Eye (tissue), 1 donor: ENCODE measurements at regions not wholly inside any gene's neighbourhood (a gene's known extent, or its start where the extent isn't known, plus 50 kb on each side); places are given as distances from the start of the nearest gene placed in this dataset.
A peak's percentile ranks its signal among the peaks of the same experiment; 100 is the strongest.

Experiments
- DNase-seq: peaks from one replicate; pipeline ENCODE4 v3.0.0-alpha.2; 2015

DNA sequence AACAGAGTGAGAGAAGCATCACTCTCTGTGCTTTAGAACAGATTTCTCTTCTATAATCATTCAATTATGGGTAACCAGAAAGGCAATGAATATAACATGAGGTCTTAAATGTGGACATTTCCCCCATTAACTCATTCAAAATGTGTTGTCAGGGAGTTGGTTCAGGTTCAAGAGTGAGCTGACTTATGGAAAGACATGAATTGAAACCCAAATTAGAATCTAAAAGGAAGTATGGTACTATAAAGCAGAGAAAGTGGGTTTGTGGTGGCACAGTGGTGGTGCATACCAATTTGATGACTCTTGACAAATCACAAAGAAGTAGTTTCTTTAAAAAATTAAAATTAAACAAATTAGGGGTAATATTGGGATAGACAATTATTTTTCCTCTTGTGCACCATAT is 114.6 kb upstream of the MEOX2 start:
- DNase-seq, result no peak

DNA sequence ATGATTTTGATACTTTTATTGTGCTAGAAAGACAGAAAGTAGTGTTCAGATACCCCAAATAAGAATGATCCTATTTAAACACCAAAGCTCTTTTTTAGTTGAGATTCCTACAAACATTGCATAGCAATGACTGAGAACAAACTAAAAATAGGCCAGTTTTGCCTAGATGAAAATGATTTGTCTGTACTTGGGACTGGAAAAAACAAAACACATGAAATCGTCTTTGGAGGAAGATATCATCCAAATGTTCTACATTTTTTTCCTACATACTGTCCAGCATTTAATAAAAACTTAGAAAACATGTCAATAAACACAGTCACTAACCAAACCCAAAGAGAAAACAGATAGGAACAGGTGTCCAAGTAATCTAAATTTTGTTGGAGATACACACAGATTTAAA is 111.6 kb upstream of the MEOX2 start:
- no peak for DNase-seq

DNA sequence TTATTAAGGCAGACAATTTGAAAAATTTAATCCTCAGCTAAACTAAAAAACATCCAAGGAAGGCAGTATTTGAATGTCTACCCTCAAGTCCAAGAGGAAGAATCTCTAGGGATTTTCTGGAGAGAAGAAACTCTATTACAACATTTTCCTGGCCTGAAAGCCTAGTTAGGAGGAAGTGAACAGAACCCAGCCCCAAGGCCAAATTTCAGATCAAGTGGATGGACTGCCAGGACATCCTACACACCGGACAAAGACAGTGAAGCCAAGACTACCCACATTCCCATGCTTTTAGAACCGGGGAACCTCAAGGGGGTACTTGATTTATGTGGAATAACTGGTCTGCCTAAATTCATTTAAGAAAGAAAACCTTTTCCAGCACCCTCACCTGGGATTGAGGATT is 108.9 kb upstream of the MEOX2 start:
- DNase-seq, result no peak

DNA sequence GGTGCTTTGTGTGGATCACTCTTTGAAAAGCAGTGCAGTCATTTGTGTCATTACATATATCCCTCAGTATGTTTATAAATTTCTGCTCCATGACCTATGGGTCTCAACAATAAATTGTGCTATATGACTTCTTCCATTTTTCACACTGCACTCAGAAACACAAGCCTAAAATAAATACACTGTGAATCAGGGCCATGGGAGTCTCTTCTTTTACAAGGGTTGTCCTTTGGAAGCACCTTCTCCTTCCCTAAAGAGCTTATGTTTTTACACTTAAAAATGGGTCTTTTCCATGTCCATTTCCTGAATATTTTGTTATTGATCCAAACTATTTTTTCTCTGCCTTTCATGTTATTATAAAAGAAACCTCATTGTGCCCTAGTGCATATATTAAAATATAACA is 108.3 kb upstream of the MEOX2 start:
- DNase-seq, result no peak

DNA sequence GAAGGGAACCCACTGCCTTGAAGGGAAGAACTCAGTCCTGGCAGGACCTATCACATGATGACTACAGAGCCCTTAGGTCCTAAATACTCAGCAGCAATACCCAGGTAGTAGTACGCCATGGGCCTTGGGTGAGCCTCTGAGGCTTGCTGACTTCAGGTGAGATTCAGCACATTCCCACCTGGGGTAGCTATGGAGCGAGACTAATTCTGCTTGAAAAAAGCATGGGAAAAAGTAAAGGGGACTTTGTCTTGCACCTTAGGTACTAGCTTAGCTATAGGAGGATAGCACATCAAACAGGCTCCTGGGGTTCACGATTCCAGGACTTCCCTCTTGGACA is 98.2 kb upstream of the MEOX2 start:
- no peak for DNase-seq

DNA sequence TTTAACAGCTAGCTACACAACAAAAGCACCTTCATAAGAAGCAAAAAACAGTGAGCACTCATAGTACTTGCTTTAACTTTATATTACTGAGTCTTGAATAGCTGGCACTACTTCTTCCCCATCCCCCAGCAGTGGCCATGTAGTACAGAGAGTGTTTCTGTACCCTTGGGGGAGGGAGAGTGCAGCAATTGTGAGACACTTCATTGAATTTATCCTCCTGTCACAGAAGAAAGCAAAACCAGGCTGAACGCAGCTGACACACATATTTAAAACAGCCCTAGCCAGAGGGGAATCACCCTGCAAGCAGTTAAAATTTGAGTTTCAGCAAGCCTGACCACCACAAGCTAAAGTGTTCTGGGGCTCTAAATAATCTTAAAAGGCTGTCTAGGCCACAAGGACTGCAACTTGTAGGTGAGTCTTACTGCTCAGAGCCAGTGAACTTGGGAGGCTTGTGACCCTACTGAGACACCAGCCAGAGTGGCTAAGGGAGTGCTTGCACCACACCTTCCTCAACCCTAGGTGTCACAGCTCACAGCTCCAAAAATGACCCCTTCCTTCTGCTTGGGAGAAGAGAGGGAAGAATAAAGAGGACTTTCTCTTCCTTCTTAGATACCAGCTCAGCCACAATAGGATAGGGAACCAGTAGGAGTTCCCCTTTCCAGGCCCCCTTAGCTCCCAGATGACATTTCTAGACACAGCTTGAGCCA is 97.7 kb upstream of the MEOX2 start:
- DNase-seq, result peak; percentile 80

DNA sequence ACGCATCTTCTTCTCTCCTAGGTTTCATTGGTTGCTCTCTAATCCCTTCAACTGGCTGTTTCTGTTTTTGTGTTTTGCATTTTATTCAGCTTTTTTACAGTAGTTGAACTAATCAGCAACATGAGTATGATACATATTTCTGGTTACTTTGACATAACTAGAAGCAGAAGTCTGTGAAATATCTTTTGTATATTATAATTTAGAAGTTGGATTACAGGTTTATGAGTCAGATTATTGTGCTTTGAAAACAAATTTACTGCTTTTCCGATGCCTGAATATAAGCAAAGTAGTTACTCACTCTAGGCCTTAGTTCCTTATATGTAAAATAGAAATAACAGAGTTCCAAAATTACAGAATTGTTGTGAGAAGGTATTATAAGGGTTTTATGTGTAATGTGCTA is 96.2 kb upstream of the MEOX2 start:
- DNase-seq, result no peak

DNA sequence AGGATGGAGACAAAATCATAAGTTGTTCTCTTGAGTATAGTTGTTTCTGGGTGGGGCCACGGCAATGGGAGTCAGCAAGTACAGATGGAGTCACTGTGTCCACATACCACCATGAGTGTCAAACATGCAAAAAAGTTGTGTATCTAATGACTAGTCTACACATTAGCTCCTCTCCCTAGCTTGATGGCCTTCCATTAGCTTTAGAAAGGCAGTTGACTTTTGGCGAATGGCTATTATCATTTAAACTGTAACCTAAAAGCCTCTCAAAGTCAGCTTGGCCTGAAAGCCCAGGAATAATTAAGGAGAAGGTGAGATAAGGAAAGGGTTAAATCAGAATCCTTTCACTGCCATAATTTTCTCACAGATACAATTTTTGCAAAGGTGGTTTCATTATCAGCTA is 95.5 kb upstream of the MEOX2 start:
- no peak for DNase-seq

DNA sequence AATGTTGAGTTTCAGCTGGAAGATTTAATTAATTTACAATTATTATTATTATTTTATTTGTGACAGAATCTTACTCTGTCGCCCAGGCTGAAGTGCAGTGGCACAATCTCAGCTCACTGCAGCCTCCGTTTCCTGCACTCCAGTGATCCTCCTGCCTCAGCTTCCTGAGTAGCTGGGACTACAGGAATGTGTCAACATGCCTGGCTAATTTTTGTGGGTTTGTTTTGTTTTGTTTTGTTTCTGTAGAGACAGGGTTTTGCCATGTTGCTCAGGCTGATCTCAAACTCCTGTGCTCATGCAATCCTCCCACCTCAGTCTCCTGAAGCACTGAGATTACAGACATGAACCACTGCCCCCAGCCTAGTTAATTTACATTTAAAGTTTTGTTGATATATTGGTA is 93.8 kb upstream of the MEOX2 start:
- no peak for DNase-seq

DNA sequence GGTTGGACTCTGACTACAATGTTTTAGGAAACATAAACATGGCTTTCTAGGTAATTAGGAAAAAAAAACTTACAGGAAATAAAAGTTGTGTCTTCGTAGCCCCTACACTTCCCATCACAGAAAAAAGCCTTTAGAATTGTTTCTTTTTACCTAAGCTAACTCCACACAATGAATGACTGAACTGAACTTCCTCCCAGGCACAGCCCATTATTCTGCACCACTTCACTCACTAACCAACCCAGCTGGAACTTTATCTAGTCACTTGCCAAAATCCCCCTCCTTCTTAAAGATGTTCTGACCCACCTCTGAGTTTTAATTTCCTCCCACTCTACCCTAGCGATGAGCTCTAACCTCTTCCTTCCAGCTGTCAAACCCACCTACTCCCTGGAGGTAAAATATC is 91.7 kb upstream of the MEOX2 start:
- no peak for DNase-seq

DNA sequence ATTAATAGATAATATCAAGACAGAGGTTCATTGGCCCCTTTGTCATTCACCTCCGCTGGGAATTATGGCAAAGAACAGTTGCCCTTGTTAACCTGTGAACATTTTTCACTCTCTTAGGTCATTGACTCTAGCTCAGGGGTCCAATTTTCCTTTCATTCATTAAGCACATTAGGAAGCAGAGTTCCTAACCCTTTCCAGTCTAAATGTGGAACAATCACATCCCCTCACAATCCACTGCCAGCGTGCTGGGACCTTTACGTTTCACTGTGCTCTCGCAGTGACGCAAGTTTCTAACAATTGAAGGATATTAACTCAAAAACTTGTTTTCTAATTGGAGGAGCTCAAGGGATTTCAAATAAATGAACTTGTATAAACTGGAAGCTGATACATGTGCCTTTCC is 79.3 kb upstream of the MEOX2 start:
- DNase-seq, result peak; percentile 29

DNA sequence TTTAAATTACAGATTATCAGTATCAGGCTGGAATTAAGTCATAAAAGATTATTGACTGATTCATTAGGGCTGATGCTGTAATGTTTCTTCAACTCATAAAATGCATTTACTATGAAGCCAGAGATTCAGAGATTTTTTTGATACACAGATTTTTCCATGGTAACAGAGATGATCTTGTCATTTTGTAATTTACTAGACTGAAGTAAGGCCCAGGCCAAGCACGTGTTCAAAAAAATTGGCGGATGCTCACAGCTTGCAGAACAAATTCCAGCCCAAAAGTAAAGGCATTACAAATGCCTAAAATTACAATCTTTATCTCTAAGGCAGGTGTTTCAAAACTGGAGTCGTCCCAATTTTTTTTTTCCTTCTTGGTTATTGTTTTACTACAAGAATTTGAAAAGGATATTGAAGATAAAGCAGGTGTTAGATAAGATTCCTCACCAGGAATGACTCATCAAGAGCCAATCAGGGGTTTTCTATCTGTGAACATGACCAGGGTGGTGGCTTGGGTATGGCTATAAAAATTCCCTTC is 78.4 kb upstream of the MEOX2 start:
- DNase-seq, result no peak

DNA sequence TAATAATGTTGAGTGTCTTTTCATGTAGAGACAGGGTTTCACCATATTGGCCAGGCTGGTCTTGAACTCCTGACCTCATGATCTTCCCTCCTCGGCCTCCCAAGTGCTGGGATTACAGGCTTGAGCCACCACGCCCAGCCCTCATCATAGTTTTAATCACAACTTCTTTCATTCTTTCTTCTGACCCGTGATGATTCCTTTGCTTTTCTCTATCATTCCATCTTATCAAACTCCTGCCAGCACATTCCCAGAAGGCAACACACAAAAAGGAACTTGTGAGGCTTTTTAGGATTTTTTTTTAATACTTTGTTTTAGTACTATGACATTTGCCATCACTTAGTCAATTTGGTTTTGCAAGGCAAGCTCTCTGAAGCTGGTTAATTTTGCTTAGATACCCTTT is 77.5 kb upstream of the MEOX2 start:
- no peak for DNase-seq

DNA sequence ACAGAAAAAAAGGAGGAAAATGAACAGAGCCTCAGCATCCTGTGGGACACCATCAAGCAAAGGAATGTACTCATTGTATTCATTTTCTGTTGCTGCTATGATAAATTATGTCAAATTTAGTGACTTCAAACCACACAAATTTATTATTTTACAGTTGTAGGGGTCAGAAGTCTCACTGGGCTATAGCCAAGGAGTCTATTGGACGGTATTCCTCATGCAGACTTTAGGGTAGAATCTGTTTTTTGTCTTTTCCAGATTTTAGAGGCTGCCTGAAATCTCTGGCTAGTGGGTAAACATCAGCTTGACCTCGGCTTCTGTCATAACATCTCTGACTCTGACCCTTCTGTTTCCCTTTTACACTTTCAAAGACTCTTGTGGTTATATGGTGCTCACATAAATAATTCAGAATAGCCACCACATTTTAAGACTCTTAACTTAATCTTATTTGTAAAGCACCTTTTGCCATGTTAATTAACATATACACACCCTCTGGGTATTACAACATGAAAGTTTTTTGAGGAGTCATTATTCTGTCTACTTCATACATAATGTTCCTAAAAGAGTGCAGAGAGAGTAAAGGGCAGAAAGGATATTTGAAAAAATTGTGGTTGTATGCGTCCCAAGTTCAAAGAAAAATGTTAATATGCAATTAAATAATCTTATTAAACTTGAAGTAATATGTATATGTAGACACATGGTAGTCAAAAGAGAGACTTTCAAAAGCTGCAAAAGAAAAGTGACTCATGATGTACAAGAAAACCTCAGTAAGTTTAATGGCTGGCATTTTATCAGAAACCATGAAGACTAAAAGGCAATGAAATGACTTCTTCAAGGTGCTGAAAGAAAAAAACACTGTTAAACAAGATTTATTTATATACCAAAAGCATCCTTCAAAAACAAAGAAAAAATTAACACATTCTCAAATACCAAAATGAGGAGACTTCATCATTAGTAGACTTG is 70.8 kb upstream of the MEOX2 start:
- DNase-seq, result no peak

DNA sequence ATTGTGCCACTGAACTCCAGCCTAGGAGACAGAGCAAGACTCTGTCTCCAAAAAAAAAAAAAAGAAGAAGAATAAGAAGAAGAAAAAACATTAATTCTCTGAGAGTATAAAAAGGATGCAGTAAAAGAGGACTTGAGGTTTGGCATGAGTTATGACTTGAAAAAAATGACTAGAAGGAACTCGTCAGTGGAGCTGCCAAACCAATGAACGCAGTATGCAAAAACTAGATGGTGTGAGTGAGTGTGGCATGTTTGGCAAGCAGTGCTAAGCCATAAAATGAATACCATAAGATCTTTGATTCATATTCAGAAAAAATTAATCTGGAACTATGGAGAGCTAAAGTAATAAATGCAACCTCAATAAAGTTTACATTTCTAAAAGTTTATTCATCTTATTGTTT is 68.6 kb upstream of the MEOX2 start:
- DNase-seq, result no peak

DNA sequence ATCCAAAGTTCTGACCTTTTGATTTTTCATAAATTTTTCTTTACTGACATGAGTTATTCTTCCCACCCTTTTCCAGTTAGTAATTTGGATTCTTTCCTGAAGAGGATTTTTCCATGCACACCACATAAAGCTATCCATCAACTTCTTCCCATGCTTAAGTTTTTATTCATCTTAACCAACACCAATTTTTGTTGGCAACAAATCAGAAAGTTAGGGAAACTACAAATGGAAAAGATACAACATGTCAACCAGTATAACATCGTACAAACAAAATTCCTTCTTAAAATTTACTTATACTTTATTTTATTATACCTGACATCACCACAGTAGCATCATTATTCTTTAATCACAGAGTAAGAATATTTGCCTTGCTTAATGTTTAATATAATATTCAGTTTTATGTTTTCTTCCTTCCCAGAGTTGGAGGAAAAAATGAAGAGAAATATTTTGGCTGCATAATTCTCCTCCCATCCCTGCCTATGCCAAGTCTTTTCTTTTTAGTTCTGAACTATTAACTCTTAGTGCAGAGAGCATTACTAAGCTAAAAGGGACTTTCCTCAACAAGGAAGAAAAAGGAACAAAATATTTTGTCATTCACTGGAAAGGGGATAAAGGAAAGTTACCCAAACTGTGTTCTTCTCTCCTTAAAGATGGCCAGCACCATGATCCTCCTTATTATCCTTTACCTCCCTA is 67.5 kb upstream of the MEOX2 start:
- no peak for DNase-seq

DNA sequence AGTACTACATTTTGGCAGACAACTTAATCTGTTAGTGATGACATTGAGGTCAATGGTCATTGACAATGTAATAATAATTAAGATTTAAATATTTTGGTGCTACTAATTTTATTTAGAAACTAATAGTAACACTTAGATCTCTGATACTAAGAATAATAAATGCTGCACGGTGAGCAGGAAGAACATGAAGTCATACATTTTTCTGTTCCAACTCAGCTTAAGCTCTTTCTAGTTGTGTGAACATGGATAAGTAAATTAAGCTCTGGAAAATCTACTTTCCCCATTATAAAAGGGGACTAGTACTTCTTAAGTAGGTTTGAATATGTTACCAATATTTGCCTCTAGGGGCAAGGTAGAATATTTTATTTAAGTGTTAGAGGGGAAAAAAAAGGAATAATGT is 65.9 kb upstream of the MEOX2 start:
- DNase-seq, result no peak

DNA sequence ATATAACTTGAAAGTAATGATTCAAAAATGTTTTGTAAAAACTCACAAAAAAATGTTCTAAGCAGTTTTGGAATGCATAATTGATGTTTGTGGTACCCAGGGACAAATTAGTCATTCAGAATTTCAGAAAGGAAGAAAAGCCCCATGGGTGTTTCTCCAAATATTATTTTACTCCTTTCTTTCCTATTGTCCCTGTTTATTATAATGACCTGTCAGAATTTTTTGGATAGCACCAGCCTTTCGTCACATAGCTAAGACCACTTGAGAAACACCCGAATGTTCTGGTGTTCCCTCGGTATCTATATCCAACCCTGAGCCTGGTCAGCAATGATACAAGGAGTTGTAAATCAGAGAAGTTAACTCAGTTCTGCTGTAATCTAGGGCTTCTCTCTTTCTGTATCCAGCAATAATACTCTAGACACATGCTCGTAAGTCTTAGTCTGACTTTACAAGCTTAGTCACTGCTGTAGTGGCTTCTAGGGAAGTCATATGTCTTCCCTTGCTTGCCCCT is 64.8 kb upstream of the MEOX2 start:
- DNase-seq, result no peak

DNA sequence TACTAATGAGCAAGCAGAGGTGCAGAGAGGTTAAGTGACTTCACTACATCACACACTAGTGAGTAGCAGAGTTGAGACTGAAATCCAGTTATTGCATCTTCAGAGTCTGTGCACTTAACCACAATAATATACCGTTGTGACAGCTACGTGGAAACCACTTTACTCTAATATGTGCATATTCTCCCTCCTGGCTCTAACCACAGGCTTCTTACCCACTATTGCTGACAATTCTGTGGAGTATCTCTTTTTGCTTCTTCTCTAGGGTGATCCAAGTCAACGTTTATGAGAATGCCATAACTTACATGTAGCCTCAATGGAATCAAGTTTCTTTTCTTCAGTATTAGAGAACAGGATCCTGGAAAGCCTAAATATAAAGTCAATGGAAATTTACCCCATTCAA is 64.2 kb upstream of the MEOX2 start:
- DNase-seq, result no peak

DNA sequence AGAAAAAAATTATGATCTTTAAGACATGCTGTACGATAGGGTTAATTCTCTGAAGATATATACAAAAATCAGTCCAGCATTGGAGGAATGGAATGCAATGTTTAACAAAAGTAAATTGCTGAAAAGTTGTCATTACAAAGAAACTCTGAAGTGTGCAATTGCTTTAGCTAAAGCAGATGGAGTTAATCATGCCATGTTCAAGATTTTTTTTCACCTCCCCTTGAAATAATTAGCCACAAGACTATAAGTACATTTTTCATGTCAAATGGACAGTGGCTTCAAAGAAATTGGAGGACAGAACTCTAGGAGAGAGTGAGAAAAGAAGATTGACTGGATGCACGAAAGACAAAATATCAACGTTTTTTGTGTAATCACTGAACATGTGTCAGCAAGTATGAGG is 63.1 kb upstream of the MEOX2 start:
- no peak for DNase-seq

DNA sequence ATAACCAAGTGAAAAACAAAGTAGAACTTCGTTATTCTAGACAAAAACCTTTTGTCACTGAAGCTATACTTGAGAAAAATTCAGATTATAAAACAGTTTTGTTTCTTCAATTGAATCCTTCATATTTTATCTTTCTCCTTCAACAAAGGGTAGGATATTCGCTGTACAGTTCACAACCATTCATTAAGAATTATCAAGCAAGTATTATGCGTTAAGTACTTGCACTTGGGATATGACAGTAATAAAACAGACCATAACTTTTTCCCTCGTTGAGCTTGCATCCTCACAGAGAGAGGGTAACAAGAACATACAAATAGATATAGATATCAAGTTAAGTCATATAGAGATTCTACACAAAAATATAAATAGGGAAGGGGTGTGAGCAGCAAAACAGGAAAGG is 61.2 kb upstream of the MEOX2 start:
- no peak for DNase-seq

DNA sequence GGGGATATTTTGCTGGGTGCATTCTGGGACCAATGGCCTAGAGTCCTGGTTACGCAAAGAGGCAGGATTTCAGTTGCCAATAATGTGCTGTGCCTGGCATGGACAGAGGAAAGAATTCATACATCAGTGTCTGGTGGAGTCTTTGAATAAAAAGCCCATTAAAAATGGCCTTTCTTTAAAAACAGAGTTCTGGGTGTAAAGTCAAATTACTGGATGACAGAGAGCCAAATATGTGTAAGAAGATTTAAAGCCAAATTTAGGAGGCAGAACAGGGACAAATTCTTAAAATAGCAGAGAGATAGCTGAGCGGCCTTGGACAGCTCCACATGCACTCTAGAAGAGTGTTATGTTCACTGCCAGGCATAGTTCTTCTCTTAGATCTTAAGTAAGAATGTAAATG is 60.8 kb upstream of the MEOX2 start:
- no peak for DNase-seq

DNA sequence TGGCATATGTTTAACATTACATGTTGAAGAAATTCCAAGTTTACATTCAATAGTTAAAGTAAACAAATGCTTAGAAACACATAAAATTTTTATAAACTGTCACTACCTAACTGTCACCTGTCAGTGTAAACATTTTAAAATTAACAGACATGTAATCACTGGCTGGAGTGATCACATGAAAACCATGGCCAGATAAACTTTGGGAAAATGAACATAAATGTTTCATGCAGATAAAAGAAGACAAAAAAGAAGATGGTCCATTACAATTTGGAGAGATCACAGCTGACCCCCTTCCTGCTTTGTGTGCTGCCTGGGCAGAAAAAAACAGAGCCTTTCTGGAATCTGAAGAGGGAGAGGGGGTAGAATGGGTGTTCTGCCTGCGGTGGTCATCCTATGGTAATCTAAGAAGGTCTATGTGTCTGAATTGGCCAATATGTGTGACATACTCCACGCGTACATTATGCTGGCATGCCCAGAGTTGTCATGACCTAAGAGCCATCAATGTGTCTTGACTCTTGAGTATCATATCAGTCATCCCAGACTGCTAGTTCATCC is 57.5 kb upstream of the MEOX2 start:
- no peak for DNase-seq
